CD4-positive, alpha-beta T cell treated with Interferon alpha-2 for 1 hour (primary cell): ENCODE measurements at regions not wholly inside any gene's neighbourhood (a gene's known extent, or its start where the extent isn't known, plus 50 kb on each side); places are given as distances from the start of the nearest gene placed in this dataset.
"Not testable (repeated sequence)": the region's sequence is repeated elsewhere in the genome, so short reads cannot be mapped to it uniquely, and the experiment has no call there.

Experiments
- DNase-seq, 2 donors: peaks; one replicate each; pipeline ENCODE4 v3.0.0-alpha.2; 2020 to 2022

DNA sequence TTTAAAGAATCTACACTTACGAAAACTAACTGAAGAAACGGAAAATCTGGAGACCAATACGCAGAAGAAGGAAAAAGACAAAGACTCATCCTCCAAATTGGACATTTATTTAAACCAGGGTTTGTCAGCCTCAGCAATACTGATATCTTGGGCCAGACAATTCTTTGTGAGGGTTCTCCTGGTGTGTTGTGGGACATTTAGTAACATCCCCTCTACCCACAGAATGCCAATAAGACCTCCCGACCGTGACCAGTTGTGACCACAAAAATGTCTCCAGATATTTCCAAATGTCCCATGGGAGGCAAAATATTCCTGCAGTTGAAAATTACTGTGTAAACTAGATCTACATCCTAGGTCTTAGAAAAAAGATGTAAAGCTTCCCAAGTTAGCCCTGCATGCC lies 50.3 kb upstream of the ZSCAN2 start:
- not testable (repeated sequence) for DNase-seq
